HG03575 (cell line): ENCODE measurements at regions not wholly inside any gene's neighbourhood (a gene's known extent, or its start where the extent isn't known, plus 50 kb on each side); places are given as distances from the start of the nearest gene placed in this dataset.

Experiments
- ATAC-seq: cut with Tn5 transposase; IDR thresholded peaks from one replicate; pipeline ENCODE4 v1.9.1; 2021; ENCODE audit not compliant: unreplicated experiment, insufficient number of reproducible peaks, low FRiP score; ENCODE audit errors: extremely low read depth

DNA sequence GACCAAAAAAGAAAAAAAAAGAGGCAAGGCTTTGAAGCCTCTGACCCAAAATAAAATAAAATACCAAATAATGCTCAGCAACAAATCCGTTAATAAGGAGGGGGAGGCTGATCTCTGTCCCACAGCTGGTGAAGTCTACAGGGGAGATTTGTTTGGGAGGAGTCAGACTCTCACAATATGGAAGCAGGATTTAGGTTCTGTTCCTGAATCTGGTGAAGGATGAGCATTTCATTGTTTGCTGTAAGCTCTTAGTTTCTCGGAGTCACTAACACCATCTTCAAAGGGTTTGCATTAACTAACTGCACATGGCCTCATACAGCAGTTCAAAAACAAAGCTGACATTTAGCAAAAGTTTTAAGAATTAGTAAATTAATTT, 339.4 kb upstream of the TNP1 start:
- no peak for ATAC-seq

DNA sequence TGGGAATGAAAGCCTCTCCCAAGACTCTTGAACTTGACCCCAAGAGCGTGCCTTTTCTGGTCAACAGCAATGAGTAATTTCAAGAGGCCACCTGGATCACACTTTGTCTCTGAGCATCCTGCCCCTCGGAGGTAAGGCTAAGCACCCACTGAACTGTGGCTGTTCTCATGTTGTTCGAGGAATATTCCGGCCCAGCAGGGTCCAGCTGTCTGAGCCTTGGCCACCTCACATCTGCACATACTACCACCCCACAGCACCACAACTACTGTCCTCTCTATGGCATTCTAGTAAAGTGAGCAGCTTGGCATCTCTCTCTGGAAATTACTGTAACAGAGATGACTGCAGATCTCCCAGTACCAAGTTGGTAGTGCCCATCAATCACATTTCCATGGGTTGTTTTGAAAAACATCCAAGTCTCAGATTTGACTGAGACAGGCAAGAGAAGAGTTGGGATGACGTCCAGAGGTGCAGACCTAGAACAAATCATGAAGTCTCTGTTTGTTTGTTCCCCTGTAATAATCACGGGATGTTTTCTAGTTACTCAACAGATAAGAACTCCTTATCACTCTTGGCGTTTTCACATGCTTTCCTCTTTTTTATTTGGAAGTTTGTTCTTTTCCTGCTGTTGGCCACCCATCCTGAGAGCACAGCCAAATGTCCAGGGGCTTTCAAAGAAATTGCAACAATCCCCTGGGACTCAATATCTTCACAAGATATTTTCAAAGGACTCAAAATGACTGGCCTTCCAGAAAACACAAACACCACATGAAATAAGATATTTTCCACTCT, 336.0 kb upstream of the TNP1 start:
- ATAC-seq, result no peak

DNA sequence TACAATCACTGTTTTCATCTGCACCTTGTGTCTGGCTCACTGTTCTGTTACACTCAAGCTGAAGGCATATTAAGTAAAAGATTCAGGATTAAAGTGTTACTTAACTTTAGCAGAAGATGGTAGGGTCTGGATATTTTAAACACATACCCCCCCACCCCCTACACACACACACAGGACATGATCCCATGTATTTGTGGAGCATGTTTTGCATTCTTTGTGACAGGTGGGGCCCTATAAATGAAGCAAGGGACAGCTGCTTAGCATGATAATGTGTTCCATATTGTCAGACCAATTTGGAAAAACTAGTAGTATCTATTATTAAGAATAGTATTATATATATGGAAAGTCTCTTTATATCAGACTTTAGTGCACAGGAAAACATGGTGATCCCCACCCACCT, 335.2 kb upstream of the TNP1 start:
- no peak for ATAC-seq

DNA sequence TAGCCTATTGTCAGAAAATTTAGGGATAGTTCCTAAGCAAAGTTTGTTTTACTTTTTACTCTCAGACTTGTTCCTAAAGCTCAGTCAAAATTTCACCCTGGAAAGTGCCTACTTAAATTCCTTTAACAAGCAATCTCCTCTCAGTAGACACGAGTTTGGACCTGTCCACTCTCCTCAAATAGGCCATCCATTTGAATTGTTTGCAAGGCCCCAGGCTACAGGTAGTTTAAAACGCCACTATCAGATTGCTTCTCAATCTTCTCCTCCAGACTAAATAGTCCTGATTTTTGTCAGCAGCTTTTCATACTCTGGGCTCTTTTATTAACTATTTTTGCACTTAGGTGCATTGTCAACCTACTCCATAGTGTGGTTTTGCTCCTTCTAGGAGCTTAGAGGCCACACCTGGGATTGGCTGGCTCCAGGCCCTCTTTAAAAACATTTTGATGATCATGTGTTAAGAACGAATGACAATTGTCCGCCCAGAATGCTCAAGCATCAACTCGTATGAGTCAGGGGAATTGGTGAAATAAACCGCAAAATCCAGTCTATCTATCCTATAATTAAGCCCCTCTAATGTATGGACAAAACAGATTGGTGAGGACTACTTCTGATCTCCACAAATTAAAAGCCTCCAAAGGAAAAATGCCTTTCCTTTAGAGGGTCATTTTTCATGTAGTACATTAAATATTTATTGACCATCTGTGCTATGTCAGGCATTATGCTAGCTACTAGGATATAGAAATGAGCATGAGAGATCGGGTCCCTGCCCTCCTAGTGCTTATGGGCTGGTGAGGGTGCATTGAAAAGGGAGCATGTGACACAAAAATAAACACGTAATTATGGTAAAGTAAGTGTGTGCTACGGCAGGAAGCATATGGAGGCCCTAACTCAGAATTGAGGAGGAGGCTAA, 333.8 kb upstream of the TNP1 start:
- no peak for ATAC-seq

DNA sequence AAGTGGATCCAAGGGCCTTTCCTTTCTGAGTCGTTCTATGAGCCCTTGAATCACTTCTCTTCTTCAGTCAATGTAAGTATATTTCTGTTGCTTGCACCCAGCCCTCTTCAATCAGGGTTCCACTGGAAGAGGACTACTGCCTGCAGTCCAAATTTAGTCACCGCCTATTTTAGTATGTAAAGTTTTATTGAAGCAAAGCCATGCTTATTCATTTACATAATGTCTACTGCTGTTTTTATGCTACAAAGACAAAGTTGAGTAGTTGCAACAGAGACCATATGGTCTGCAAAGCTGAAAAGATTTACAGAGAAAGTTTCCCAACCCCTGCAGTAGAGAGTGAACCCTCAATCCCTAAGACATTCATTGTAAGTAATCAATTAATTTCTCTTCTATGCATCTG, 332.5 kb upstream of the TNP1 start:
- ATAC-seq, result no peak

DNA sequence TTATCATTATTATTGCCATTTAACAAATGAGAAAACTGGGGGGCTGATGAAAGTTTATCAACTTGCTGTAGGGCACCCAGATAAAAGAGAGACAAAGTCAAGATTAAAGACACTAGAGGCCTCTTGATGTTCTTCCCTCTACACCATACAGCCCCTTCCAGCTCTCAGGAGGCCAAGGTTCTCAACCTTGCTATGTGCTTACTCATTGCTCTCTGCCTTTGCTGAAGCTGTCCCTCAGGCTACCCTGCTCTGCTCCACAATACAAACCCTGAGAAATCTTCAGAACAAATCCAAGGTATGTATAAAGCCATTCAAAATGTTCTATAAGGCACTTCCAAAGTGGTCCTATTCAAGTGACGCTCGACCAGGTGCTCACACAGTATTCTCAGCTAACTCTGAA, 329.9 kb upstream of the TNP1 start:
- ATAC-seq, result no peak

DNA sequence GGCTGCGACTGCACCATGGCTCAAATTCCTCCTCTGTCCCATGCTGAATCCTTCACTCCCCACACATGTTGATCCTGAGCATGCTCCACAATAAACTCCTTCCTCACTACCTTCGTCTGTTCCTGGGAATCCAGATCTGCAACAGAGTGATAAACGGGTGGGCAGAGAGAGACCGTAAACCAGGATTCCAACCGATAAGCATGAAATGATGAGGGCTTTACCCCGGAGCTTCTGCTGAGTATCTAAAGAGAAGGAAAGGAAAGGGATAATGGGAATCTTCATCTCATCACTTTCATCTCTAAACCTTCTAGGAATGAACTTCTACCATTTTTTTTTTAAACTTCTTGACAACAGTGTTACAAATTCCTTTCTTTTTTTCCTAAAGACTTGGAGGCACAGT, 329.3 kb upstream of the TNP1 start:
- no peak for ATAC-seq

DNA sequence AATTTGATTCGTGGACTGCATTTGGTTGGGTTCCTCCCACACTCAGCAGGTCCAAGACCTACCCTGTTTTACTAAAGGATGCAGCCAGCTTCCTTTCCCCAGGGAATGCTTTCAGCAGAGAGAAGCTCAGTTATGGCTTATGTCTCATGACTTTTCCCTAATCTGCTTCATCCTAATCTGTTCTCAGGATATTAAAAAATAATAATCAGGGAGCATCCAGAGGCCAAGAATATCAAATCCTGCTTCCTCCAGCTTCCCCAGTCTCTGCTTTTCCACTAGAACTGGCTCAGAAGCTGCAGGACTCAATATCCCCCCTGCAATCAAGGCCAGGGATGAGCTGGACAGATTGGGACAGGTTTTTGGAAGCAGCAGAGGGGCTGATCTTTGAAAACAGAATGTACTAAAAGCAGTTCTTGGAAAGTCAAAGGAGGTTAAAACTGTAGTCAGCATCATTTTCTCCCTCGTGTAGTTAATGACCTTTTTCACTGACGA, 326.9 kb upstream of the TNP1 start:
- no peak for ATAC-seq

DNA sequence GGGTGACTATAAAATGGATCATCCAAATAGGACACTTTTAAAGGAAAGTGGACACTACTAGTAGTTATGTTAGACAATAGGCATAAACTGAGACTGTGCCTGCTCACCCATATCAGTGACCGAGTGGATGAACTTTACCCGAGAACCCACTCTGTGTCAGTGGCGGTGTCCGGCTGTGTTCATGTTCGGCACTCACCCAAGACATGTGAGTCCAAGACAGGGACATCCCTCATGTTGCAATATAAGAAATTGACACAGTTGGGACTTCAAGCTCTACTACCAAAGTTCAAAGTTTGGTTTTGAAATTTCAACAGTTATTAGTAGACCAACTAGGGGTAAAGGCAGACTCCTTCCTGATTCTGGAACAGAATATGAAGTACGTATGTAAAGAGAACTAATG, 326.3 kb upstream of the TNP1 start:
- ATAC-seq, result no peak

DNA sequence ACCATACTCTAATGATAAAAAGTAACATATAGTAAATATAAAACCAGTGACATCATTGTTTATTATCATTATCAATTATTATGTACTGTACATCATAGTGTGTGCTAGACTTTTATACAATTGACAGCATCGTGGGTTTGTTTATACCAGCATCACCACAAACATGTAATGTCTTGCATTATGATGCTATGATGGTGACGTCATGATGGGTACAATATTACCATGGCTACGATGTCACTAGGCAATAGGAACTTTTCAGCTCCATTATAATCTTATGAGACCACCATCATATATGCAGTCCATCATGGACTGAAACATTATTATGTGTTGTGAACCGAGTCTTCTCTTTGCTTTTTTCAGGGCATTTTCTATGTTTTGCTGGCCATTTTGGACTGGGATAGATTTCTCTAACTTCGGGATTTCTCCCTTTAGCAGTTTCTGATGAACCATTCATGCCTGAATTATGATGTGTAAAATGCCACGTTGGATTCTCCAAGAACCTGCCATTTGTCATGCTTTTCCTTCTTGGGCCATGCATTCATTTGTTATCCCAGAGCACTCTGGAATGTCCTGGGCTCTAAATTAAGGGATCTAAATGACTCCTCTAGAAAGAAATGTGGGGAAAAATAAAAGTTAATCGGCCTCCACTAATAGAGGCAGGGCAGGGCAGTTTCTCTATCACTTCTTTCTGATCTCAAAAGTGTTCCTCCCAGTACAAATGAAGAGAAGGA, 325.6 kb upstream of the TNP1 start:
- no peak for ATAC-seq

DNA sequence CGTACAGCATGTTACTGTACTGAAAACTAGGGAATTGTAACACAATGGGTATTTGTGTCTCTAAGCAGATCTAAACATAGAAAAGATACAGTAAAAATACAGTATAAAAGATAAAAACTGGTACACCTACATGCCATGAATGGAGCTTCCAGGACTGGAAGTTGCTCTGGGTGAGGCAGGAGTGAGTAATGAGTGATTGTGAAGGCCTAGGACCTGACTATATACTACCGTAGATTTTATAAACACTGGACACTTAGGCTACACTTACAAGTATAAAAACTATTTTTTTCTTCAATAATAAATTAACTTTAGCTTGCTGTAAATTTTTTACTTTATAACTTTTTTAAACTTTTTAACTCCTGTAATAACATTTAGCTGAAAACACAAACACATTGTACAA, 324.4 kb upstream of the TNP1 start:
- ATAC-seq, result no peak

DNA sequence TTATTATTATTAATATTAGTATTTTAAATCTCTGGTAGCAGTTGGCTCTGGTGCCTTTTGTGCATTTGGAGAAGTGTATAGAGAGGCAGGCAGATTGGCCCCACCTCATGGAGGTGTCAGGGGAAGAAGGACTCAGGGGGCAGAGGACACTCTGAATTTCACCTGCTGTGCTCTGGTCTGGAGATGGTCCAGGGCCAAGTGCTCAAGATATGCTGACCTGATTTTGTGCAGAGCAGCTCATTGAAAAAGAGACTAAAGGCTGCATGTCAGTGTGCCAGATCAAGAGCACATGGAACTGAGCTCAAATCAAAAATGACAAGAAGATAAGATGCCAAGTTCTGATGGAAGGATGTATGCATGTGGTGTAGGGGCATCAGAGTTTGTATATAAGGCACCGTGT, 323.6 kb upstream of the TNP1 start:
- ATAC-seq, result no peak

DNA sequence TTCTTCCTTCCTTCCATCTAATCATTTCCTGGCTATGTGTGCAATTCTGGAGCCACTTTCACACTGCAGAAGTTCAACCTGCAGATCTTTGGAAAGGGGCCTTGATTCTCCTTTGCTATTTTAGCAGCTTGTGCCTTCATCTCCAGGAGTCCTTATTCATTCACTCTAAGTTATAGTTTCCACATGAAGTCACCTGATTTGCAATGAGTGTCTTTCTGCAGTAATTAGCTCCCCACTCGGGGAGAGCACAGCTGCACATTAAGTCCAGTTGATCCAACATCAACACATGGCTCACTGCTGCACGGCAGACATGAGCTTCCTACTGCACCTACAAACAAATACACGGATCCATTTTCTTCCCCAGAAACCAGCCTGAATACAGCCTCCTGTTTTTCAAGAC, 323.1 kb upstream of the TNP1 start:
- no peak for ATAC-seq

DNA sequence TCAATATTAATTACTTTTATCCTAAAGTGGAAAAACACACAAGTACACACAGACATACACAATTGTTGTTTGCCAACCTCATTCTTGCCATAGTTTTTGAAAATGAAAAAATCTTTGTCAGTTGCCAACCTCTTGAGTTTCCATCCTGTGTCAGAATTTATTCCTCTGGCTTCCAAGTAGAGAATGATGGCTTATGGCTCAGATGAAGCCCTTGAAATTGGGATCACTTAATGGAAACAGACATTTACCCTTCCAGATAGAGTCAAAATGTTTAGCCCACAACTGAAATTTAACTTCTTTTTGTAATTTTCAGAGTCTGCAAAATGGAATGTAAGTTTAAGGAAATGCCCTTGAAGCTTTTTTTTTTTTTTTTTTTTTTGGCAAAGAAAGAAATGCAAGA, 321.6 kb upstream of the TNP1 start:
- ATAC-seq, result no peak

DNA sequence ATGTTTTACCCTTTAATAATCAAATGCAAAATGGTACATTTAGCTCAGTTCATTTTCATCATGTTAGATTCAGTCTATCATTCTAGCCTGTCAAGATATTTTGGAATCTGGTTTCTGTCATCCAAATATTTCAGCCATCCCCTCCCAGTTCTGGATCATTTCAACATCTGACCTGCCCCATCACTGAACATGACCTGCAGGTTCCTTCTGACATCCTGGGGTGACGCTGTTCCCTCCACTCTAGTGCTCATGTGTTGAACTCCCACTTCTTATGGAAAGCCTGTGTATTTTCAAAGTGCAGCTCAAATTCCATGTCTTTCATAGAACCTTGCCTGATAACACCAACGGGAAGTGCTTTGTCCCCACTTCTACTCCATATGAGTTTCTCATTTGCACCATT, 320.0 kb upstream of the TNP1 start:
- ATAC-seq, result no peak

DNA sequence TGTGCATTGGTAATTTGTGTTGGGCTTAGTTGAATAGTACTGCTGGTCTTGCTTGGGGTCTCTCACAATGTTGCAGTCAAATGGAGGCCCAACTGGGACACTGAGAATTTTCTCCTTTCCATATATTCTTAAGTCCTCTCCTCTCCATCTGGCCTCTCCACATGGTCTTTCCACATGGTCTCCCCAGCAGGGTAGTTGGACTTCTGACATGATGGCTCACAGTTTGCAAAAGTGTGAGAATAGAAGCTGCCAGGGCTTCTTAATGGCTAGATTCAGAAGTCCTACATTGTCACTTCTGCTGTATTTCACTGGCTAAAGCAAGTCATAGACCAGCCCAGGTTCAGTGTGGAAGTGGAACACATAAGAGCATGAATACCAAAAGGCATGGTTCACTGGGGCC, 318.5 kb upstream of the TNP1 start:
- no peak for ATAC-seq

DNA sequence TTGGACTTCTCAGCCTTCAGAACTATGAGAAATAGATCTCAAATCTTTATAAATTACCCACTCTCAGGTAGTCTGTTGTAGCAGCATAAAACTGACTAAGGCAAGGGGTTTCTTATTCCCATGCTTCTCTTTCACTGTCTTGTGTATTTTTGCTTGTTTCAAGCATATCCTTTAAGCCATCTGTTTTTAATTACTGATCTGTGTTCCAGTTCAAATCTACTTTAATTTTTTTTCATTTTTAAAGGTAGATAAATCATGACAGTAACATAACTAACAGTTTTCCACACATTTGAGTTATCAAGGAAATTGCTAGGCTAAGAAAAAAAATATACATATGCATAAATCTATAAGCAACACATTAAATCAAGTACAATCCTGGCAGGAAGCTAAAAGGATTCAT, 317.9 kb upstream of the TNP1 start:
- no peak for ATAC-seq

DNA sequence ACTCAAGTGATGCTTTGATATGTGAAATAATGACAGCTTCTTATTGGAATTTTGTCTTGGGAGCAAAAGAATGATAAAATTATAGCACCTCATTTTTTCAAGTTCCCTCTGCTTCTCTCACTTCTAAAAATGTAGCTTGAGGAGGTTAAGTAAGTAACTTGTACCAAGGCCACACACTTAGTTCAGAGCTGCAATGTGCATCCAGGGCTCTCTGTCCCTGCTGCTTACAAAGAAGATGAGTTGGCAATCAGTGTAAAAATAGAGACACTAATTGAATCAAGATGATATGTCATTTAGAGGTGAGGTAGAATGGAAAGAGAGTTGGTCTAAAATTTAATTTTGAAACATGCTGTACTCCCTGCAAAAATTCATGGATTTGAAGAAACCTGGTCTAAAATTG, 312.0 kb upstream of the TNP1 start:
- no peak for ATAC-seq

DNA sequence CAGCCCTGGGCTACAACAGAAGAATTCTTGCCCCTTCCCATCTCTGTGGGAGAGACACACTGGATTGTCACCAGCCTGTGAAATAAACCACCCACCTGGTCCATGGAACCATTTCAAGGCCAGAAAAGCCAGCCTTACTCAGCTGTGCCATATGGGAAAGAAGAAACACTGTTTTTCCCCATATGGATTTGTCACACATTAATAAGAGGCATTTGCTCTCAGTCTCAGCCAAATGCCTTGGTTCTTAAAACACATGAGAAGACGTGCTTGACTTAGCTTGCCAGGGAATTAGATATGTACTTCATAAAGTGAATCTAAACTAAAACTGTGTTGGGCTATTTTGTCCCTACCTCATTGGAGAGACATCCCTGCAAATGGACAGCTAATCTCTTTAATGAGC, 308.6 kb upstream of the TNP1 start:
- ATAC-seq, result no peak

DNA sequence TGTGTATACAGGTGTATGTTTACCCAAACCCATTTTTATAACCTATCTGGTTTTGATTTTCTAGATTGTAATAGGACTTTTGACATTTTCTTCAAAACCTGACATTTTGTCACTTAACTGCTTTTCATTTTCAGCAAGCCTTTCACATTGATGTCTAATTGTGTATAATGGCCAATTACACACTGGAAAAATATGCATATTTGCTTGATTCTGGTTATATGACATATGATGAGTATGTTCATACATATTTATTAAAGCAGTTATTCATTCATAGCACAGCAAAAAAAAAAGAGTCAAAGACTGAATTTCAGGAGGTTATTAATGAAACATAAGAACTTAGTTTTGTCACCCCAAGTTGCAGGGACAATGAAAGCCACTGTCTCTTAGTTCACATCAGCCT, 307.7 kb upstream of the TNP1 start:
- no peak for ATAC-seq
